ENCODE measurements at regions not wholly inside any gene's neighbourhood (a gene's known extent, or its start where the extent isn't known, plus 50 kb on each side); places are given as distances from the start of the nearest gene placed in this dataset.
A peak's percentile ranks its signal among the peaks of the same experiment; 100 is the strongest.
"Not testable (repeated sequence)": the region's sequence is repeated elsewhere in the genome, so short reads cannot be mapped to it uniquely, and the experiment has no call there.

- DNase-seq: no peak
Measured at GRCh38 chr19:27824108-27824507, 1388.8 kb downstream of the UQCRFS1 start.

- DNase-seq: no peak
Measured at GRCh38 chr19:27822336-27822735, 1390.6 kb downstream of the UQCRFS1 start.

- DNase-seq: no peak
Measured at GRCh38 chr19:27821418-27822018, 1391.4 kb downstream of the UQCRFS1 start.

- DNase-seq: no peak
Measured at GRCh38 chr19:27815985-27816384, 1397.0 kb downstream of the UQCRFS1 start.

GRCh38 chr19:27814834-27815233 is 1398.1 kb downstream of the UQCRFS1 start:
- DNase-seq: not testable (repeated sequence)

- DNase-seq: not testable (repeated sequence)
Measured at GRCh38 chr19:27814274-27814673, 1398.7 kb downstream of the UQCRFS1 start.

GRCh38 chr19:27806471-27807070 is 1406.4 kb downstream of the UQCRFS1 start:
- DNase-seq: no peak

- DNase-seq: no peak
Measured at GRCh38 chr19:27805848-27806247, 1407.1 kb downstream of the UQCRFS1 start.

- DNase-seq: not testable (repeated sequence)
Measured at GRCh38 chr19:27802293-27802692, 1410.7 kb downstream of the UQCRFS1 start.

GRCh38 chr19:27796540-27796939 is 1416.4 kb downstream of the UQCRFS1 start:
- DNase-seq: no peak

- DNase-seq: no peak
Measured at GRCh38 chr19:27796073-27796472, 1416.9 kb downstream of the UQCRFS1 start.

GRCh38 chr19:27795369-27795768 is 1417.6 kb downstream of the UQCRFS1 start:
- DNase-seq: no peak

GRCh38 chr19:27794494-27795042 is 1418.4 kb downstream of the UQCRFS1 start:
- no peak for DNase-seq

- peak; percentile 75 for DNase-seq
Measured at GRCh38 chr19:27793644-27794493, 1419.1 kb downstream of the UQCRFS1 start.

GRCh38 chr19:27793128-27793643 is 1419.8 kb downstream of the UQCRFS1 start:
- DNase-seq: peak; percentile 72

- DNase-seq: no peak
Measured at GRCh38 chr19:27792576-27793127, 1420.3 kb downstream of the UQCRFS1 start.

- DNase-seq: no peak
Measured at GRCh38 chr19:27780367-27781075, 1432.4 kb downstream of the UQCRFS1 start.

- no peak for DNase-seq
Measured at GRCh38 chr19:27779954-27780353, 1433.0 kb downstream of the UQCRFS1 start.

GRCh38 chr19:27777726-27778125 is 1435.2 kb downstream of the UQCRFS1 start:
- DNase-seq: no peak

GRCh38 chr19:27777242-27777641 is 1435.7 kb downstream of the UQCRFS1 start:
- DNase-seq: no peak

GRCh38 chr19:27776524-27776923 is 1436.4 kb downstream of the UQCRFS1 start:
- no peak for DNase-seq

- DNase-seq: no peak
Measured at GRCh38 chr19:27776020-27776419, 1436.9 kb downstream of the UQCRFS1 start.
